Lower lobe of right lung (tissue), 2 donors: ENCODE measurements at regions not wholly inside any gene's neighbourhood (a gene's known extent, or its start where the extent isn't known, plus 50 kb on each side); places are given as distances from the start of the nearest gene placed in this dataset.

Experiments
- ATAC-seq, 2 donors: fragments of 200-7000 bp; cut with Tn5 transposase; one replicate each; pipeline ENCODE4 v1.9.1; 2020 to 2022; ENCODE audit warnings: mild to moderate bottlenecking in 2 of 2, moderate library complexity in 2 of 2
- DNase-seq: peaks from one replicate; pipeline ENCODE4 v3.0.0-alpha.2; 2020
- H3K27ac ChIP-seq: fragments of 200-600 bp; one replicate; pipeline ENCODE4 v1.8.0; 2022
- H3K27me3 ChIP-seq: fragments of 200-600 bp; one replicate; pipeline ENCODE4 v1.8.0; 2022; ENCODE audit warnings: low read depth
- H3K36me3 ChIP-seq: fragments of 200-600 bp; one replicate; pipeline ENCODE4 v1.8.0; 2022; ENCODE audit warnings: mild to moderate bottlenecking
- H3K4me1 ChIP-seq: fragments of 200-600 bp; one replicate; pipeline ENCODE4 v1.8.0; 2022
- H3K4me3 ChIP-seq: fragments of 200-600 bp; one replicate; pipeline ENCODE4 v1.8.0; 2022; ENCODE audit warnings: mild to moderate bottlenecking
- H3K9me3 ChIP-seq: fragments of 200-600 bp; one replicate; pipeline ENCODE4 v1.8.0; 2022
- intact Hi-C: fragments of 100-400 bp; cut with DNase I; formaldehyde crosslinking; loops from one replicate; pipeline ENCODE4 v1.11.0; 2022
- TF ChIP-seq, protein P1 (sequence below): fragments of 200-600 bp; IDR thresholded peaks from one replicate; pipeline ENCODE4 v1.8.0; 2022; ENCODE audit warnings: antibody characterized with exemption, mild to moderate bottlenecking
- donor health status: DM: no; HTN: yes; CAD: no; lungs with severe emphysema.

DNA sequence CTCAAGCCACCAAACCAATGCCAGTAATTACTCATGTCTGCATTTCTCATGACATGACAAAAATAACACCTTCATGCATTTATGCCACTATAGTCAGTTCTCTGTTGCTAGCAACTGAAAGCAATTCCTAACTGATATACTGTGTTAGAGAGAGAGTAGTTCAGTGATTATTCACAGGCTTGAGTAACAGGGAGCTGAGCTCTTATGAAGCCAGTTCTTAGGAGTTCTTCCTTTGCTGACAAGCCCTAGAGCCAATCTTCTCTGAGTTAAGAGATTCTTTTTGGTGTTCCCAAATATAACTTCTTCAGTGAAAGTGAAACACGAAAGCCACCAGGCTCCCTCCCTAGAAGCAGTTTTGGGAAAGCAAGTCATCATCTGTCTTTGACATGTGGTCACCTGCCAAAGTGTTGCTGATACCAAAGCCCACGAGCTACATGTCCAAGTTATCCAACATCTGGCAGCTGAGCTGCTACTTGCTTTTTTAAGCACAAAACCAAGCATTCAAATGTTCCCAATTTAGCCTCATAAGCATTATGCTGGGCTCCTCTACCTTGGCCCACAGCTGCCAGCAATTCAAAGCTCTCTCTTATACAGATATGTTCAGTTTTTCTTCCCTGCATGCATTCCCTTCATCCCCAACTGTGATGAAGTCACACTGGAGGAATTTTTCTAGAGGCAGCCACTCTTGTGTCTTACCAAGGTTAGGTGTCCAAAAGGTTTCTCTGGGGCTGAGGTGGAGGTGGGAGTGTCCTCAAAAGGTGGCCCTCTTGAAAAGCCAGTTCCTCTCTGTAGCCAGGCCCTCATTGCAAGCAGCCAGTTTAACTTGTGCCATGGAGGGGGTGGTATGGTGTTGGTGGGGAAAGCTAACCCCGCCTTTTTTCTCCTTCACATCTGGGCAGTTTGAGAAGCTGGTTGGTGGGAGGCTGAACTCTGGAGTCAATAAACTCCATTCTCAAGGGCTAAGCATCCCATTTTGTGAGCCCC, 92.7 kb upstream of the ARMC2 start:
- intact Hi-C loops = no loop called here
- H3K36me3 ChIP-seq = no peaks in the 10 kb centered on the region
- TF ChIP-seq, protein P1, sequence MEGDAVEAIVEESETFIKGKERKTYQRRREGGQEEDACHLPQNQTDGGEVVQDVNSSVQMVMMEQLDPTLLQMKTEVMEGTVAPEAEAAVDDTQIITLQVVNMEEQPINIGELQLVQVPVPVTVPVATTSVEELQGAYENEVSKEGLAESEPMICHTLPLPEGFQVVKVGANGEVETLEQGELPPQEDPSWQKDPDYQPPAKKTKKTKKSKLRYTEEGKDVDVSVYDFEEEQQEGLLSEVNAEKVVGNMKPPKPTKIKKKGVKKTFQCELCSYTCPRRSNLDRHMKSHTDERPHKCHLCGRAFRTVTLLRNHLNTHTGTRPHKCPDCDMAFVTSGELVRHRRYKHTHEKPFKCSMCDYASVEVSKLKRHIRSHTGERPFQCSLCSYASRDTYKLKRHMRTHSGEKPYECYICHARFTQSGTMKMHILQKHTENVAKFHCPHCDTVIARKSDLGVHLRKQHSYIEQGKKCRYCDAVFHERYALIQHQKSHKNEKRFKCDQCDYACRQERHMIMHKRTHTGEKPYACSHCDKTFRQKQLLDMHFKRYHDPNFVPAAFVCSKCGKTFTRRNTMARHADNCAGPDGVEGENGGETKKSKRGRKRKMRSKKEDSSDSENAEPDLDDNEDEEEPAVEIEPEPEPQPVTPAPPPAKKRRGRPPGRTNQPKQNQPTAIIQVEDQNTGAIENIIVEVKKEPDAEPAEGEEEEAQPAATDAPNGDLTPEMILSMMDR = no peak
- no peaks in the 10 kb centered on the region for H3K9me3 ChIP-seq
- H3K27me3 ChIP-seq = no peaks in the 10 kb centered on the region
- no peak overlapping the region for H3K4me3 ChIP-seq
- ATAC-seq = no peak
- H3K4me1 ChIP-seq = peaks cover 8% of the 10 kb centered on the region
- no peak for DNase-seq
- H3K27ac ChIP-seq = no peak overlapping the region

GRCh38 chr6:108757357-108757756, 90.9 kb upstream of the ARMC2 start:
- Histone ChIP-seq H3K4me3 (no peak overlapping the region), H3K9me3 (no peaks in the 10 kb centered on the region), H3K27me3 (no peaks in the 10 kb centered on the region), H3K27ac (no peak overlapping the region), H3K36me3 (no peaks in the 10 kb centered on the region), H3K4me1 (peaks cover 8% of the 10 kb centered on the region)
- TF ChIP-seq, protein P1 = no peak
- DNase-seq = no peak
- ATAC-seq = no peak
- intact Hi-C loops = no loop called here

DNA sequence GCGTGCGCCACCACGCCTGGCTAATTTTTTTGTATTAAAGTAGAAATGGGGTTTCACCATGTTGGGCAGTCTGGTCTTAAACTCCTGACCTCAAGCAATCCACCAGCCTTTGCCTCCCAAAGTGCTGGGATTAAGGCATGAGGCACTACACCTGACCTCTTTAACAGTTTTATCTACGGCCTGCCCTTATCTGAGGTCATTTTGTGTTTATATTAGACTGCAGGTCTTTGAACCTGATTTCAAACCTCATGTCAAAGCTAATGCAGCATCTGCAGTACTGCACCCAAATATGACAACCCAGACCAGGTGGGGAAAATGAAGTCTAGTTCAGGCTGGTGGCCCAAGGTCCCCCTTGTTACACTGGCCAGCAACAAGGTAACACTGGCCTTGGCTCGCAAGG, 89.3 kb upstream of the ARMC2 start:
- Histone ChIP-seq H3K4me1 (peaks cover 8% of the 10 kb centered on the region), H3K27ac (no peak overlapping the region), H3K9me3 (no peaks in the 10 kb centered on the region), H3K36me3 (no peaks in the 10 kb centered on the region), H3K27me3 (no peaks in the 10 kb centered on the region), H3K4me3 (no peak overlapping the region)
- no peak for ATAC-seq
- TF ChIP-seq, protein P1 = no peak
- intact Hi-C loops = no loop called here
- no peak for DNase-seq

DNA sequence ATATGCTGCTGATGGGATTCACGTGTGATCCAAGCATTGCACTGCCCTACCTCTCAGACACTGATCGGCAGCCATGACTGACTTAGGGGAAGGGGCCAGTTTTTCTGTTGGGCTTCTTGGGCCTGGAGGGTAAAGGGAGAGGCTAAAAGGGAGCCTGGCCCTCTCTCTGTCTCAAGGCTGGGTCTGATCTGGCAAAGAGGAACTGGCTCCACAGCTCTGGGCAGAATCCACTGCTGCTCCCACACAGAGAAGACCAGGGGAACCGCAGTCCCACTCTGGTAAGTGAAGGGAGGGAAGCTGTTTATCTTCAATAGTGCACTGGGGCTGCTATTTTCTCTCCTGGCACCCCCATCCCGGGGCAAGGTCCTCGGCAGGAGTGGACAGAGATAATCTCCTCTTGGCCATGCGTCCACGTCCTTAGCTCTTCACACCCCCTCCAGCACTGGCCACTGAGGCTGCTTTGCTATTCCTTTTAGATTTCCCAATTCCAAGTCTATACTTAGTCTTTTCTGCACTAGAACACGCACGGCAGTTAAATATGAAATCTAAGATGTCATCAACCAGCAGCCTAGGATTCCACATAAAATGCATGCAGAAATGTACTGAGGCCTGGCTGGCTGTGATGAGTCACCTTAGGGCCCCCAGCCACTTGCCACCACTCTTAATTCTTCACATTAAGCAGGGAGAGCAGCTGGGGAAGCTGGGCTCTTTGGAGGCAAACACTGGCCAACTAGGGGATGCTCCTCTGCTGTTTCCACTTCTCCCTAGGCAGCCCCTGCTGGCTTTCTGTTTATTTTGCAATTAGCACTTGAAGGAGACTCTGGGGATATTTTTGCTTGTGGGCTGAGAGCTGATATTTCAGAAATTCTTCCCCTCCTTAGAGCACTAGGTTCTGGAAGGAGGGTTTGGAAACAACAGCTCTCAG, 87.8 kb upstream of the ARMC2 start:
- Histone ChIP-seq H3K27ac (no peak overlapping the region), H3K4me1 (peaks cover 6% of the 10 kb centered on the region), H3K9me3 (no peaks in the 10 kb centered on the region), H3K36me3 (no peaks in the 10 kb centered on the region), H3K4me3 (no peak overlapping the region), H3K27me3 (no peaks in the 10 kb centered on the region)
- DNase-seq (no peak), ATAC-seq (no peak)
- intact Hi-C loops = no loop called here
- TF ChIP-seq, protein P1 = no peak

GRCh38 chr6:108762394-108762793, 85.8 kb upstream of the ARMC2 start:
- ATAC-seq (no peak), DNase-seq (no peak)
- H3K36me3 ChIP-seq = no peaks in the 10 kb centered on the region
- H3K4me3 ChIP-seq = no peak overlapping the region
- no peaks in the 10 kb centered on the region for H3K4me1 ChIP-seq
- TF ChIP-seq, protein P1 = no peak
- H3K27ac ChIP-seq = no peak overlapping the region
- intact Hi-C loops = no loop called here
- no peaks in the 10 kb centered on the region for H3K27me3 ChIP-seq
- no peaks in the 10 kb centered on the region for H3K9me3 ChIP-seq
